GM23338 (cell line): ENCODE measurements at regions not wholly inside any gene's neighbourhood (a gene's known extent, or its start where the extent isn't known, plus 50 kb on each side); places are given as distances from the start of the nearest gene placed in this dataset.

Experiments used
- CREB1 ChIP-seq: fragments of 250-450 bp; sonication (Bioruptor Pico); IDR thresholded peaks from 2 replicates; pipeline ENCODE4 v1.5.0; 2020; ENCODE audit warnings: low read depth, mild to moderate bottlenecking, moderate library complexity
- CTCF ChIP-seq, 2 experiments: fragments of 200-600 bp in 1 of 2; sonication (generic) in 1 of 2; conservative IDR thresholded peaks; 2 replicates each; pipeline versions ENCODE4 v1.5.1 to v1.6.1; 2016 to 2017; ENCODE audit warnings: antibody characterized with exemption in 2 of 2, low read depth in 2 of 2, mild to moderate bottlenecking in 2 of 2, moderate library complexity in 1 of 2
- EZH2 ChIP-seq: fragments of 200-600 bp; sonication (generic); IDR thresholded peaks from one replicate; pipeline ENCODE4 v1.8.0; 2017; ENCODE audit warnings: antibody characterized with exemption, mild to moderate bottlenecking, low read depth; ENCODE audit not compliant: unreplicated experiment
- JUNB ChIP-seq: IDR thresholded peaks from one replicate; pipeline ENCODE4 v1.6.1; 2016; ENCODE audit warnings: antibody characterized with exemption; ENCODE audit not compliant: unreplicated experiment
- POLR2AphosphoS5 ChIP-seq: IDR thresholded peaks from 2 replicates; pipeline ENCODE4 v1.6.1; 2016; ENCODE audit warnings: antibody characterized with exemption, low read depth
- REST ChIP-seq: IDR thresholded peaks from one replicate; pipeline ENCODE4 v1.6.1; 2018; ENCODE audit warnings: antibody characterized with exemption; ENCODE audit not compliant: unreplicated experiment
- STAT1 ChIP-seq: IDR thresholded peaks from one replicate; pipeline ENCODE4 v1.6.1; 2016; ENCODE audit warnings: antibody characterized with exemption; ENCODE audit not compliant: unreplicated experiment

- TF ChIP-seq POLR2AphosphoS5 = no peak
- no peak for TF ChIP-seq CREB1 (CRISPR knock-in tag)
- TF ChIP-seq JUNB = no peak
- no peak for TF ChIP-seq EZH2
- TF ChIP-seq CTCF (conservative IDR thresholded peaks at IDR 0.05; ENCODE audit: low read depth in 2 of 2) = no peak
- TF ChIP-seq STAT1 = no peak
- no peak for TF ChIP-seq REST
Measured at GRCh38 chr16:66242672-66243071, 123.8 kb upstream of the CDH5 start.
